MCF 10A (cell line): ENCODE measurements at regions not wholly inside any gene's neighbourhood (a gene's known extent, or its start where the extent isn't known, plus 50 kb on each side); places are given as distances from the start of the nearest gene placed in this dataset.
A peak's percentile ranks its signal among the peaks of the same experiment; 100 is the strongest.

Experiments used
- BruUV-seq: library from RNA; stranded (reverse); fragments of 400-500 nt; replicated peaks from 2 replicates; lab custom pipeline; 2021; lab: Mats Ljungman, UMichigan
- CTCF ChIA-PET: fragments of 300-600 bp; sonication (Branson Sonifier 250); formaldehyde crosslinking; extraction: SDS; loops from one replicate; lab custom pipeline; 2021; ENCODE audit warnings: antibody characterized with exemption, inconsistent platforms; lab: Yijun Ruan, JAX
- POLR2A ChIA-PET: fragments of 300-600, 350-650 bp; sonication (Branson Sonifier 250); formaldehyde crosslinking; extraction: SDS; loops from one replicate; lab custom pipeline; 2020; ENCODE audit warnings: antibody characterized with exemption, inconsistent platforms; lab: Yijun Ruan, JAX
- DNase-seq: peaks from one replicate; pipeline ENCODE4 v3.0.0-alpha.2; 2018; ENCODE audit not compliant: unreplicated experiment
- H3K27ac Mint-ChIP-seq: one replicate; pipeline ENCODE4 v1.8.0; 2022; ENCODE audit warnings: mild to moderate bottlenecking, low read depth, mixed read lengths; ENCODE audit not compliant: unreplicated experiment
- H3K27me3 Mint-ChIP-seq: one replicate; pipeline ENCODE4 v1.8.0; 2022; ENCODE audit warnings: mixed read lengths; ENCODE audit not compliant: insufficient read depth, unreplicated experiment
- H3K36me3 Mint-ChIP-seq: one replicate; pipeline ENCODE4 v1.8.0; 2022; ENCODE audit warnings: mild to moderate bottlenecking, moderate library complexity, mixed read lengths; ENCODE audit not compliant: insufficient read depth, unreplicated experiment
- H3K4me1 Mint-ChIP-seq: one replicate; pipeline ENCODE4 v1.8.0; 2022; ENCODE audit warnings: mixed read lengths; ENCODE audit not compliant: insufficient read depth, unreplicated experiment
- H3K4me3 Mint-ChIP-seq: one replicate; pipeline ENCODE4 v1.8.0; 2022; ENCODE audit warnings: mild to moderate bottlenecking, moderate library complexity, mixed read lengths; ENCODE audit not compliant: unreplicated experiment
- H3K9me3 Mint-ChIP-seq: one replicate; pipeline ENCODE4 v1.8.0; 2022; ENCODE audit warnings: mixed read lengths; ENCODE audit not compliant: unreplicated experiment
- intact Hi-C: fragments of 100-400 bp; cut with micrococcal nuclease; formaldehyde crosslinking; loops from 2 replicates; pipeline ENCODE4 v1.14.1; 2022
- TF ChIP-seq, protein P1 (sequence below): fragments of 200-600 bp; IDR thresholded peaks from one replicate; pipeline ENCODE4 v1.8.0; 2022; ENCODE audit warnings: antibody characterized with exemption, mild to moderate bottlenecking; ENCODE audit not compliant: unreplicated experiment

DNA sequence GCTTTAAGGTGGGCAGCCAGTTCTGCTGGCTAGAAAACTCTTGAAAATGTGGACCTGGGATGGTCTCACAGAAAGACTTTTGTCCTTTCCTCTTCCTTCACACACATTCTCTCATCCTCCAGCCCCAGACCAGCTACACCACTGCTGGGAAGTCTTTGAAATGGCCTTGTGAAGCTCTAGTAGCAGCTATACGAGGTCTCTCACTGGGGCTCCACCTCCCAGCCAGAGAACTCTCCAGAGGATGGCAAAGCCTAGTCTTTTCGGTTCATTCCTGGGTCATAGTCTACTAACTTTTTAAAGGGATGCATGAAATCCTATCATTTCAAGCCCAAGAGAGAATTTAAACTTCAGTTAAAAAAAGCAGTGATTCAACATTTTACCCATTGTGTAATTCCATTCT lies 133.9 kb upstream of the ERCC6L2 start:
- no peak overlapping the region for H3K27ac Mint-ChIP-seq
- intact Hi-C loops = no loop called here

DNA sequence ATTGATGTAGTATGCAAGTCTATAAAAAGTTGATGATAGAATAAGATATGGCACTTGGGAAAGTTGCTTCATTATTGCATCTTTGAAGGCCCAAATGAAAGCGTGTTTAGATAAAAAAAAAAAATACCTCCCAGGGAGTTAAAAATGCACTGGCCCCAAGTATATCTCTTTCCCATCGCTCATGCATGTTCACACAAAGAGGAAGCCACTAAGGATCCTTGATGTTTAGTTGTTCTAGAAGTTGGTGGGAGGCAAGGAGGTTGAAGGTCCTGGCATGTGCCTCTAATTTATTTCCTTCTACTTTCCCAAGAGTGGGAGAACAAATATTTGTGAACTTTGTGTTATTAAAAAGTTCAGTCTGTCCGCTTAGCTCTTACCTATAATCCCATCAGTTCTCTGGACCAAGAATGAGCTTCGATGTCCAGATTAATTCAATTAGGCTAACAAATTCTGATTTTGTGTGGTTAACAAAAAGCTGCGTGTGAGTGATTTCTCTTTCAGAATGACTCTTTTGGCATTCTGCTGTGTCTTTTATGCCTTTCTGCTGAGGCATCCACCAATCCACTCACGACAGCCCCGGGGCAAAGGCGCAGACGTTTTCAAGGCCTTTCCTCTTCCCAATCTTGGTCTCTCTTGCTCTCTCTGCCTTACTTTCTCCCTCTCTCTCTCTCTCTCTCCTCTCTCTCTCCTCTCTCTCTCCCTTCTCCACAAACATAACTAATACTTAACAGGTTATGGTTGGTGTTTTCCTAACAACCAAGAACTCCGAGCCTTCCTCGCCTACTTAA lies 135.1 kb upstream of the ERCC6L2 start:
- Mint-ChIP-seq H3K36me3 (no peaks in the 10 kb centered on the region), H3K27ac (peak overlapping the region; percentile 63), H3K4me3 (no peak overlapping the region), H3K27me3 (peaks cover 10% of the 10 kb centered on the region), H3K4me1 (no peaks in the 10 kb centered on the region), H3K9me3 (no peaks in the 10 kb centered on the region)
- TF ChIP-seq, protein P1, sequence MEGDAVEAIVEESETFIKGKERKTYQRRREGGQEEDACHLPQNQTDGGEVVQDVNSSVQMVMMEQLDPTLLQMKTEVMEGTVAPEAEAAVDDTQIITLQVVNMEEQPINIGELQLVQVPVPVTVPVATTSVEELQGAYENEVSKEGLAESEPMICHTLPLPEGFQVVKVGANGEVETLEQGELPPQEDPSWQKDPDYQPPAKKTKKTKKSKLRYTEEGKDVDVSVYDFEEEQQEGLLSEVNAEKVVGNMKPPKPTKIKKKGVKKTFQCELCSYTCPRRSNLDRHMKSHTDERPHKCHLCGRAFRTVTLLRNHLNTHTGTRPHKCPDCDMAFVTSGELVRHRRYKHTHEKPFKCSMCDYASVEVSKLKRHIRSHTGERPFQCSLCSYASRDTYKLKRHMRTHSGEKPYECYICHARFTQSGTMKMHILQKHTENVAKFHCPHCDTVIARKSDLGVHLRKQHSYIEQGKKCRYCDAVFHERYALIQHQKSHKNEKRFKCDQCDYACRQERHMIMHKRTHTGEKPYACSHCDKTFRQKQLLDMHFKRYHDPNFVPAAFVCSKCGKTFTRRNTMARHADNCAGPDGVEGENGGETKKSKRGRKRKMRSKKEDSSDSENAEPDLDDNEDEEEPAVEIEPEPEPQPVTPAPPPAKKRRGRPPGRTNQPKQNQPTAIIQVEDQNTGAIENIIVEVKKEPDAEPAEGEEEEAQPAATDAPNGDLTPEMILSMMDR = no peak
- intact Hi-C loops = no loop called here
- ChIA-PET CTCF (interaction anchor here (0.6 kb wide), 1 partner anchor 13 kb away, joined by 3 read pairs; no protein-coding TSS in a partner anchor), POLR2A (no interaction called here)
- BruUV-seq = no TSS peak
- no peak for DNase-seq

More for the DNA sequence above, 133.9 kb upstream of the ERCC6L2 start:
- H3K27me3 Mint-ChIP-seq = peaks cover 10% of the 10 kb centered on the region
- no peaks in the 10 kb centered on the region for H3K36me3 Mint-ChIP-seq
- ChIA-PET POLR2A (no interaction called here), CTCF (interaction anchor here (0.5 kb wide), 1 partner anchor 571 kb away, joined by 3 read pairs; no protein-coding TSS in a partner anchor)
- TF ChIP-seq, protein P1 = no peak
- no peaks in the 10 kb centered on the region for H3K9me3 Mint-ChIP-seq
- H3K4me1 Mint-ChIP-seq = no peaks in the 10 kb centered on the region
- DNase-seq = no peak
- H3K4me3 Mint-ChIP-seq = no peak overlapping the region
- BruUV-seq = no TSS peak

DNA sequence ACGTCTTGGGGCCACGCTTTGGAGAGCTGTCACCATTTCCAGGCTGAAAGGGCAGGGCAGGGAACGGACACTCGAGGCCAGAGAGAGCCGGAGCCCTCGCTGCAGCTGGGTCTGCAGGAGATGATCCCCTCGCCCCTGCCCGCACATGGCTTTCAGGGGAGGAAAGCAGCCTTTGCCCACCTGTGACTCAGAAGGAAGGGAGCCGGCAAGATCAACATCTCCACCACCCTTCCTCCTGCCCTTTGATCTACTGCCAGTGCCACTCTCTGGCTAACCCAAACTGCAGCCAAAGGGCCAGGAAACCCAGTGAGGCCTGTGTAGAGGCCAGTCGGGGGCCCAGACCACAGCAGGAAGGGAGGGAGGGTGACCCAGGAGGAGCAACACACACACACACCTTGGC lies 137.1 kb upstream of the ERCC6L2 start:
- peaks cover 10% of the 10 kb centered on the region for H3K27me3 Mint-ChIP-seq
- H3K36me3 Mint-ChIP-seq = no peaks in the 10 kb centered on the region
- no peak for DNase-seq
- H3K4me3 Mint-ChIP-seq = no peak overlapping the region
- no peaks in the 10 kb centered on the region for H3K4me1 Mint-ChIP-seq
- POLR2A ChIA-PET = no interaction called here
- no peak overlapping the region for H3K27ac Mint-ChIP-seq
- intact Hi-C loops = no loop called here
- CTCF ChIA-PET = interaction anchor here (0.6 to 0.7 kb wide), 3 partner anchors 10 to 56 kb away, joined by 3 to 4 read pairs (median 4); no protein-coding TSS in a partner anchor
- TF ChIP-seq, protein P1 = no peak
- no TSS peak for BruUV-seq
- no peaks in the 10 kb centered on the region for H3K9me3 Mint-ChIP-seq

DNA sequence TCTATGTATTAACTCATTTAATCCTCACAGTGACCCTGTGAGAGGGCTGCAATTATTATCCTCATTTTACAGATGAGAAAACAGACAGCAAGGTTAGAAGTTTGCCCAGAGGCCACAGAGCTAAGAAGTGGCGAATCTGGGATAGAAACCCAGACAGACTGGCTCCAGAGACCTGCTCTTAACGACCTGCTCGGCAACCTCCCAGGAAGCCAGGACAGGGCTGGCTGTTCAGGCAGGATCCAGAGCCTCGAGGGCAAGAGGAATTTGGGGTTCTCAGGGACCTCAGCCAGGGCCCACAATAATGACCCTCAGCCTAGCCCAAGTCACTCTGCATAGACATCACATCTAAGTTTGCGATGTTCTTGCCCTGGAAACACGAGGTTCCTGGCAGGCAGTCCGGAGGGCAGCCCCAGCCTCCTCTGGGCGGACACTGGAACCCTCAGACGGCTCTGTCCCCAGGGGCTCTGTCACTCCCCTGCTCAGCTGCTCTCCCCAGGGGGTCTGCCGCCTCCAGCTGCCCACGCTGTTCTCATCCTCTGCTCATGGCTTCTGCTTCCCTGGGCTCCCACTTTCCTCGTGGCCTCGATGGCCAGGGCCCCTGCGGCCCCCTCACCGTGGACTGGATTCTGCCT lies 138.5 kb upstream of the ERCC6L2 start:
- no peaks in the 10 kb centered on the region for H3K9me3 Mint-ChIP-seq
- BruUV-seq = no TSS peak
- POLR2A ChIA-PET = no interaction called here
- no peak overlapping the region for H3K27ac Mint-ChIP-seq
- intact Hi-C loops = no loop called here
- CTCF ChIA-PET = interaction anchor here (0.8 to 2.2 kb wide), 6 partner anchors 9 to 63 kb away, joined by 3 to 10 read pairs (median 4); no protein-coding TSS in a partner anchor
- no peak for DNase-seq
- TF ChIP-seq, protein P1 = no peak
- H3K36me3 Mint-ChIP-seq = no peaks in the 10 kb centered on the region
- no peak overlapping the region for H3K4me3 Mint-ChIP-seq
- H3K4me1 Mint-ChIP-seq = no peaks in the 10 kb centered on the region
- H3K27me3 Mint-ChIP-seq = no peaks in the 10 kb centered on the region
